ES-I3 (cell line): ENCODE measurements at regions not wholly inside any gene's neighbourhood (a gene's known extent, or its start where the extent isn't known, plus 50 kb on each side); places are given as distances from the start of the nearest gene placed in this dataset.

Source experiments
- H3K36me3 ChIP-seq: 2 replicates; pipeline ENCODE4 v1.6.1; 2013; ENCODE audit warnings: mild to moderate bottlenecking, low read length, control low read depth, moderate library complexity; ENCODE audit not compliant: insufficient read depth
- H3K4me1 ChIP-seq: 2 replicates; pipeline ENCODE4 v1.6.1; 2013; ENCODE audit warnings: mild to moderate bottlenecking, control low read depth, low read length; ENCODE audit not compliant: insufficient read depth
- H3K9ac ChIP-seq: 2 replicates; pipeline ENCODE4 v1.6.1; 2013; ENCODE audit warnings: low read depth, mild to moderate bottlenecking, low read length, moderate library complexity
- H3K9me3 ChIP-seq: 2 replicates; pipeline ENCODE4 v1.6.1; 2013; ENCODE audit warnings: mild to moderate bottlenecking, low read length, moderate library complexity; ENCODE audit not compliant: control insufficient read depth, insufficient read depth

GRCh38 chr6:90424580-90424979 lies 127.9 kb upstream of the BACH2 start:
- Histone ChIP-seq H3K9ac (no peak overlapping the region), H3K4me1 (no peaks in the 10 kb centered on the region), H3K36me3 (no peaks in the 10 kb centered on the region), H3K9me3 (peaks cover 6% of the 10 kb centered on the region)

- H3K9ac ChIP-seq = no peak overlapping the region
- no peaks in the 10 kb centered on the region for H3K4me1 ChIP-seq
- no peaks in the 10 kb centered on the region; the same call in 1 of the 2 replicates for H3K9me3 ChIP-seq
- H3K36me3 ChIP-seq = no peaks in the 10 kb centered on the region
Observed at GRCh38 chr6:90421666-90422065, 125.0 kb upstream of the BACH2 start.

GRCh38 chr6:90420500-90420899 lies 123.9 kb upstream of the BACH2 start:
- H3K36me3 ChIP-seq = no peaks in the 10 kb centered on the region
- H3K9ac ChIP-seq = no peak overlapping the region

GRCh38 chr6:90417385-90417784 lies 120.7 kb upstream of the BACH2 start:
- no peak overlapping the region for H3K9ac ChIP-seq
- H3K4me1 ChIP-seq = peaks cover 13% of the 10 kb centered on the region; the same call in 1 of the 2 replicates

More at GRCh38 chr6:90420500-90420899, 123.9 kb upstream of the BACH2 start:
- Histone ChIP-seq H3K4me1 (no peaks in the 10 kb centered on the region), H3K9me3 (no peaks in the 10 kb centered on the region; the same call in 1 of the 2 replicates)

GRCh38 chr6:90416322-90416721 lies 119.7 kb upstream of the BACH2 start:
- Histone ChIP-seq H3K36me3 (no peaks in the 10 kb centered on the region), H3K9ac (no peak overlapping the region), H3K9me3 (no peaks in the 10 kb centered on the region), H3K4me1 (peaks cover 19% of the 10 kb centered on the region; the same call in 1 of the 2 replicates)

More at GRCh38 chr6:90417385-90417784, 120.7 kb upstream of the BACH2 start:
- Histone ChIP-seq H3K36me3 (no peaks in the 10 kb centered on the region), H3K9me3 (no peaks in the 10 kb centered on the region)

GRCh38 chr6:90415178-90415577 lies 118.5 kb upstream of the BACH2 start:
- Histone ChIP-seq H3K4me1 (peaks cover 24% of the 10 kb centered on the region; the same call in 1 of the 2 replicates), H3K36me3 (no peaks in the 10 kb centered on the region), H3K9ac (no peak overlapping the region), H3K9me3 (no peaks in the 10 kb centered on the region)

GRCh38 chr6:90414352-90414751 lies 117.7 kb upstream of the BACH2 start:
- Histone ChIP-seq H3K9ac (no peak overlapping the region), H3K36me3 (no peaks in the 10 kb centered on the region), H3K9me3 (no peaks in the 10 kb centered on the region), H3K4me1 (peaks cover 24% of the 10 kb centered on the region; the same call in 1 of the 2 replicates)

GRCh38 chr6:90413867-90414266 lies 117.2 kb upstream of the BACH2 start:
- no peaks in the 10 kb centered on the region for H3K9me3 ChIP-seq
- peaks cover 24% of the 10 kb centered on the region; the same call in 1 of the 2 replicates for H3K4me1 ChIP-seq
- H3K9ac ChIP-seq = peak overlapping the region; percentile 13; the same call in 1 of the 2 replicates
- no peaks in the 10 kb centered on the region for H3K36me3 ChIP-seq

GRCh38 chr6:90413396-90413795 lies 116.8 kb upstream of the BACH2 start:
- no peaks in the 10 kb centered on the region for H3K36me3 ChIP-seq
- peak overlapping the region; percentile 13; the same call in 1 of the 2 replicates for H3K9ac ChIP-seq
- H3K4me1 ChIP-seq = peaks cover 24% of the 10 kb centered on the region; the same call in 1 of the 2 replicates
- H3K9me3 ChIP-seq = no peaks in the 10 kb centered on the region

- Histone ChIP-seq H3K4me1 (peaks cover 24% of the 10 kb centered on the region; the same call in 1 of the 2 replicates), H3K9ac (no peak overlapping the region), H3K9me3 (no peaks in the 10 kb centered on the region), H3K36me3 (no peaks in the 10 kb centered on the region)
Observed at GRCh38 chr6:90412538-90413369, 116.1 kb upstream of the BACH2 start.

GRCh38 chr6:90411292-90411781 lies 114.7 kb upstream of the BACH2 start:
- Histone ChIP-seq H3K4me1 (peaks cover 28% of the 10 kb centered on the region; the same call in 1 of the 2 replicates), H3K36me3 (no peaks in the 10 kb centered on the region), H3K9me3 (no peaks in the 10 kb centered on the region), H3K9ac (no peak overlapping the region)

GRCh38 chr6:90409700-90410099 lies 113.1 kb upstream of the BACH2 start:
- no peaks in the 10 kb centered on the region for H3K9me3 ChIP-seq
- no peaks in the 10 kb centered on the region for H3K36me3 ChIP-seq
- no peak overlapping the region for H3K9ac ChIP-seq
- H3K4me1 ChIP-seq = peaks cover 36% of the 10 kb centered on the region

GRCh38 chr6:90406957-90407356 lies 110.3 kb upstream of the BACH2 start:
- Histone ChIP-seq H3K9ac (no peak overlapping the region), H3K9me3 (no peaks in the 10 kb centered on the region), H3K4me1 (peaks cover 41% of the 10 kb centered on the region), H3K36me3 (no peaks in the 10 kb centered on the region)

GRCh38 chr6:90406142-90406794 lies 109.6 kb upstream of the BACH2 start:
- H3K9me3 ChIP-seq = no peaks in the 10 kb centered on the region
- H3K36me3 ChIP-seq = no peaks in the 10 kb centered on the region
- H3K9ac ChIP-seq = no peak overlapping the region
- H3K4me1 ChIP-seq = peaks cover 38% of the 10 kb centered on the region
